ENCODE measurements at regions not wholly inside any gene's neighbourhood (a gene's known extent, or its start where the extent isn't known, plus 50 kb on each side); places are given as distances from the start of the nearest gene placed in this dataset.

DNA sequence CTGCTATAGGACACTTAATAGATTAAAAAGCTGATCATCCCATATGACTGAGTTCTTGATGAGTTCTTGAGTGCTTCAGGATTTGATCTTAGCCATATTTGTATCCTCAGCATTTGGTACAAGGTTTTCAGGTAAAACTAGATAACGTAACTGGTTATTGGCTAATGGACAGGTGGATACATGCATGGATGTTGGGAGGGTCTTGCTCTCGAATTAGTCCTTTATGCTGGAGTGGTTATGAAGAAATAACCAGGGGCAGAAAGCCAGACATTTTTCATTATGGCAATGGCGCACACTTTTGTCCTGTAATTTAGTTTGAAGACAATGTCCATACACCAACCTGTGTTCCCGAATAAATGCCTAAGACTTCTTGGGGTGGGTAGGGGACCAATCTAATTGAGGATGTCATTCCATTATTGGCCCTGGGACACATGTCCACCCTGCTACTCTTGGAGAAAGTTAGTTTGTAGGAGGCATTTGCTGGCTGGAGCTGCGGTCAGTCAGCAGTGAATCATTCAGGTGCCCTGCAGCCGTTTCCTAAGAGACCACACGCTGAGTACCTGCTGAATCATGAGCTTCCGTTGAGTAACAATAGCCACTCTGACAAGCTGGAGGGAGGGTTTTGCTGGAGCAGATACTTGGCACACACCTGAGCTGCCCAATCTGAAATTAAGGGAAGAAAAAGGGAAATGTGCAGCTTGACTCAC, 194.4 kb downstream of the FOXA2 start:
- no peaks in the 10 kb centered on the region for H3K79me2 ChIP-seq (ENCODE audit: insufficient read depth, low read length)
- peak; percentile 30; the same call in 1 of the 2 replicates for TF ChIP-seq MAFF (IDR thresholded peaks at IDR 0.05; ENCODE audit: low read depth, low read length)
- 0 out of 4 replicates have a peak, but pooled peaks of 1 of the 2 experiments have one; percentile 37 for TF ChIP-seq MAFK (conservative IDR thresholded peaks at IDR 0.05 in 1 of 2, IDR thresholded peaks at IDR 0.05 in 1 of 2; ENCODE audit: low read length in 2 of 2)
- 0 out of 2 replicates have a peak, but pooled peaks have one; percentile 29 for TF ChIP-seq HMG20A (CRISPR knock-in tag; IDR thresholded peaks at IDR 0.05; ENCODE audit: borderline replicate concordance)
- TF ChIP-seq, protein P1, sequence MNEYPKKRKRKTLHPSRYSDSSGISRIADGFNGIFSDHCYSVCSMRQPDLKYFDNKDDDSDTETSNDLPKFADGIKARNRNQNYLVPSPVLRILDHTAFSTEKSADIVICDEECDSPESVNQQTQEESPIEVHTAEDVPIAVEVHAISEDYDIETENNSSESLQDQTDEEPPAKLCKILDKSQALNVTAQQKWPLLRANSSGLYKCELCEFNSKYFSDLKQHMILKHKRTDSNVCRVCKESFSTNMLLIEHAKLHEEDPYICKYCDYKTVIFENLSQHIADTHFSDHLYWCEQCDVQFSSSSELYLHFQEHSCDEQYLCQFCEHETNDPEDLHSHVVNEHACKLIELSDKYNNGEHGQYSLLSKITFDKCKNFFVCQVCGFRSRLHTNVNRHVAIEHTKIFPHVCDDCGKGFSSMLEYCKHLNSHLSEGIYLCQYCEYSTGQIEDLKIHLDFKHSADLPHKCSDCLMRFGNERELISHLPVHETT (CRISPR knock-in tag; conservative IDR thresholded peaks at IDR 0.05): no peak
- TF ChIP-seq SAP130 (CRISPR knock-in tag; IDR thresholded peaks at IDR 0.05; ENCODE audit: low read depth): peak; percentile 36; the same call in 1 of the 2 replicates
- TF ChIP-seq, protein P2, sequence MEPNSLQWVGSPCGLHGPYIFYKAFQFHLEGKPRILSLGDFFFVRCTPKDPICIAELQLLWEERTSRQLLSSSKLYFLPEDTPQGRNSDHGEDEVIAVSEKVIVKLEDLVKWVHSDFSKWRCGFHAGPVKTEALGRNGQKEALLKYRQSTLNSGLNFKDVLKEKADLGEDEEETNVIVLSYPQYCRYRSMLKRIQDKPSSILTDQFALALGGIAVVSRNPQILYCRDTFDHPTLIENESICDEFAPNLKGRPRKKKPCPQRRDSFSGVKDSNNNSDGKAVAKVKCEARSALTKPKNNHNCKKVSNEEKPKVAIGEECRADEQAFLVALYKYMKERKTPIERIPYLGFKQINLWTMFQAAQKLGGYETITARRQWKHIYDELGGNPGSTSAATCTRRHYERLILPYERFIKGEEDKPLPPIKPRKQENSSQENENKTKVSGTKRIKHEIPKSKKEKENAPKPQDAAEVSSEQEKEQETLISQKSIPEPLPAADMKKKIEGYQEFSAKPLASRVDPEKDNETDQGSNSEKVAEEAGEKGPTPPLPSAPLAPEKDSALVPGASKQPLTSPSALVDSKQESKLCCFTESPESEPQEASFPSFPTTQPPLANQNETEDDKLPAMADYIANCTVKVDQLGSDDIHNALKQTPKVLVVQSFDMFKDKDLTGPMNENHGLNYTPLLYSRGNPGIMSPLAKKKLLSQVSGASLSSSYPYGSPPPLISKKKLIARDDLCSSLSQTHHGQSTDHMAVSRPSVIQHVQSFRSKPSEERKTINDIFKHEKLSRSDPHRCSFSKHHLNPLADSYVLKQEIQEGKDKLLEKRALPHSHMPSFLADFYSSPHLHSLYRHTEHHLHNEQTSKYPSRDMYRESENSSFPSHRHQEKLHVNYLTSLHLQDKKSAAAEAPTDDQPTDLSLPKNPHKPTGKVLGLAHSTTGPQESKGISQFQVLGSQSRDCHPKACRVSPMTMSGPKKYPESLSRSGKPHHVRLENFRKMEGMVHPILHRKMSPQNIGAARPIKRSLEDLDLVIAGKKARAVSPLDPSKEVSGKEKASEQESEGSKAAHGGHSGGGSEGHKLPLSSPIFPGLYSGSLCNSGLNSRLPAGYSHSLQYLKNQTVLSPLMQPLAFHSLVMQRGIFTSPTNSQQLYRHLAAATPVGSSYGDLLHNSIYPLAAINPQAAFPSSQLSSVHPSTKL (CRISPR knock-in tag; IDR thresholded peaks at IDR 0.05): 0 out of 2 replicates have a peak, but pooled peaks have one; percentile 16
- TF ChIP-seq NFE2L2 (IDR thresholded peaks at IDR 0.05; ENCODE audit: low read length): peak; percentile 35; the same call in 1 of the 2 replicates
- peak; percentile 91 for TF ChIP-seq FOSL2 (CRISPR knock-in tag; IDR thresholded peaks at IDR 0.05)
- no peak for TF ChIP-seq BORCS8-MEF2B (CRISPR knock-in tag; IDR thresholded peaks at IDR 0.05)
- TF ChIP-seq NFE2 (CRISPR knock-in tag; IDR thresholded peaks at IDR 0.05): peak; percentile 43; the same call in 1 of the 2 replicates
- no peak for TF ChIP-seq NONO (IDR thresholded peaks at IDR 0.05)
- no peak for TF ChIP-seq NONO (CRISPR knock-in tag; conservative IDR thresholded peaks at IDR 0.05)
- TF ChIP-seq SOX5 (CRISPR knock-in tag; IDR thresholded peaks at IDR 0.05; ENCODE audit: borderline replicate concordance): peak; percentile 33; the same call in 1 of the 2 replicates
- 0 out of 2 replicates have a peak, but pooled peaks have one; percentile 10 for TF ChIP-seq CEBPG (CRISPR knock-in tag; IDR thresholded peaks at IDR 0.05)
- no TSS peak for BruUV-seq (replicated peaks)
- no peaks in the 10 kb centered on the region for H3K36me3 ChIP-seq (replicated peaks in 1 of 2; ENCODE audit: control insufficient read depth in 1 of 2, insufficient read depth in 2 of 2, low read length in 2 of 2)
- no peak overlapping the region for H2AFZ ChIP-seq (ENCODE audit: low read length)
- H3K9me3 ChIP-seq (ENCODE audit: low read length): no peaks in the 10 kb centered on the region
- intact Hi-C loops (cut with micrococcal nuclease; ENCODE audit: unreplicated experiment) (loop anchor here (5.0 kb wide), 1 partner anchor 62 kb away; no protein-coding TSS in a partner anchor), in situ Hi-C loops (cut with HindIII; ENCODE audit: extremely low pct_ligation_motif_present, low pct_unique_long_range_greater_than_20kb) (loop anchor here (5.0 kb wide), 1 partner anchor 197 kb away; no protein-coding TSS in a partner anchor)
- no peak overlapping the region for H3K4me2 ChIP-seq (ENCODE audit: low read depth, low read length)
- 34% methylated on average over 8 of the region's 8 CpGs for WGBS (ENCODE audit: low lambda C conversion rate)
- no peak overlapping the region for H3K9ac ChIP-seq (ENCODE audit: insufficient read depth, low read depth, low read length)
- no peak overlapping the region for H3K4me3 ChIP-seq (replicated peaks in 1 of 3; ENCODE audit: insufficient read depth in 1 of 3, low read depth in 2 of 3, low read length in 3 of 3)
- no peaks in the 10 kb centered on the region for H4K20me1 ChIP-seq (ENCODE audit: insufficient read depth, low read length)
- no peak overlapping the region for H3K27ac ChIP-seq (ENCODE audit: extremely low read length, insufficient read depth, low read length)
- H3K27me3 ChIP-seq (ENCODE audit: control insufficient read depth in 1 of 2, insufficient read depth in 2 of 2, low read length in 2 of 2): peaks cover 0 to 42% of the 10 kb centered on the region in 2 experiments; a peak in 3 of 5 replicates
- peak; percentile 56; the same call in 2 of the 3 replicates for ATAC-seq
- DNase-seq (ENCODE audit: low spot score): peak; percentile 46
- peaks cover 13% of the 10 kb centered on the region for H3K4me1 ChIP-seq (ENCODE audit: insufficient read depth, low read length)
- ChIA-PET CTCF (ENCODE audit: low intra/inter-chr PET ratio, low total read pairs) (no interaction called here), POLR2A (interaction anchor here (1.4 kb wide), 1 partner anchor 41 kb away, joined by 4 read pairs; no protein-coding TSS in a partner anchor)
- FAIRE-seq: no peak

Data from HepG2 (cell line).